HEK293 (cell line): ENCODE measurements at regions not wholly inside any gene's neighbourhood (a gene's known extent, or its start where the extent isn't known, plus 50 kb on each side); places are given as distances from the start of the nearest gene placed in this dataset.

Experiments
- CTCF ChIA-PET: fragments of 350-600 bp; formaldehyde crosslinking; extraction: SDS; loops from one replicate; lab custom pipeline; 2021; ENCODE audit warnings: antibody characterized with exemption; lab: Yijun Ruan, JAX
- POLR2A ChIA-PET: fragments of 300-600 bp; formaldehyde crosslinking; extraction: SDS; loops from one replicate; lab custom pipeline; 2020; ENCODE audit warnings: antibody characterized with exemption, inconsistent platforms; lab: Yijun Ruan, JAX
- H3K27ac ChIP-seq: fragments of 200-500 bp; sonication (Bioruptor generic); 2 replicates; pipeline ENCODE4 v1.5.1; 2014; ENCODE audit warnings: low read depth, low read length, control low read depth, inconsistent platforms; ENCODE audit errors: extremely low read depth
- H3K36me3 ChIP-seq, 2 experiments: fragments of 200-500 bp in 1 of 2; sonication (Bioruptor generic) in 1 of 2; 1 replicate in 1 of 2; 2 replicates in 1 of 2; pipeline ENCODE4 v1.5.1; 2014 to 2017; ENCODE audit warnings: inconsistent platforms in 2 of 2, low read length in 2 of 2; ENCODE audit not compliant: control insufficient read depth in 2 of 2, insufficient read depth in 1 of 2
- H3K4me1 ChIP-seq: fragments of 200-500 bp; sonication (Bioruptor generic); 2 replicates; pipeline ENCODE4 v1.5.1; 2014; ENCODE audit warnings: mild to moderate bottlenecking, low read length, inconsistent platforms; ENCODE audit not compliant: control insufficient read depth, insufficient read depth
- H3K4me3 ChIP-seq: 2 replicates; pipeline ENCODE4 v1.5.1; 2011; ENCODE audit warnings: low read depth, mild to moderate bottlenecking, control low read depth, low read length, moderate library complexity
- H3K9me3 ChIP-seq: fragments of 200-500 bp; sonication (Bioruptor generic); 2 replicates; pipeline ENCODE4 v1.5.1; 2014; ENCODE audit warnings: low read depth, low read length, inconsistent platforms; ENCODE audit not compliant: control insufficient read depth, insufficient read depth
- GLIS1 ChIP-seq: fragments of 450-650 bp; formaldehyde crosslinking; IDR thresholded peaks from 2 replicates; pipeline ENCODE4 v1.5.1; 2016; ENCODE audit warnings: missing biosample characterization, missing genetic modification characterization
- HOXC10 ChIP-seq: sonication (generic); formaldehyde crosslinking; IDR thresholded peaks from 2 replicates; pipeline ENCODE4 v1.8.1; 2023; ENCODE audit warnings: mild to moderate bottlenecking, missing genetic modification reagents
- HOXD13 ChIP-seq: sonication (generic); formaldehyde crosslinking; IDR thresholded peaks from 2 replicates; pipeline ENCODE4 v1.8.0; 2022; ENCODE audit warnings: missing genetic modification reagents, borderline replicate concordance
- KLF10 ChIP-seq: fragments of 450-650 bp; IDR thresholded peaks from 2 replicates; pipeline ENCODE4 v1.5.1; 2018; ENCODE audit warnings: missing biosample characterization, mild to moderate bottlenecking, missing genetic modification characterization
- KLF7 ChIP-seq: fragments of 450-650 bp; formaldehyde crosslinking; IDR thresholded peaks from 2 replicates; pipeline ENCODE4 v1.5.1; 2016; ENCODE audit warnings: missing biosample characterization, missing genetic modification characterization, borderline replicate concordance
- KLF9 ChIP-seq: fragments of 450-650 bp; formaldehyde crosslinking; IDR thresholded peaks from 2 replicates; pipeline ENCODE4 v1.5.1; 2016; ENCODE audit warnings: missing biosample characterization, missing genetic modification characterization, low read depth
- OSR2 ChIP-seq: fragments of 450-650 bp; formaldehyde crosslinking; IDR thresholded peaks from 2 replicates; pipeline ENCODE4 v1.5.1; 2016; ENCODE audit warnings: missing biosample characterization, missing genetic modification characterization
- PRDM1 ChIP-seq: fragments of 450-650 bp; formaldehyde crosslinking; IDR thresholded peaks from 2 replicates; pipeline ENCODE4; 2016; ENCODE audit warnings: missing biosample characterization, missing genetic modification characterization
- ZNF155 ChIP-seq: fragments of 450-650 bp; formaldehyde crosslinking; IDR thresholded peaks from 2 replicates; pipeline ENCODE4 v1.5.1; 2016; ENCODE audit warnings: missing biosample characterization, missing genetic modification characterization
- ZNF221 ChIP-seq: fragments of 450-650 bp; formaldehyde crosslinking; IDR thresholded peaks from 2 replicates; pipeline ENCODE4 v1.5.1; 2017; ENCODE audit warnings: missing biosample characterization, missing genetic modification characterization, borderline replicate concordance
- ZNF341 ChIP-seq: fragments of 450-650 bp; formaldehyde crosslinking; IDR thresholded peaks from 2 replicates; pipeline ENCODE4; 2016; ENCODE audit warnings: low read depth, missing biosample characterization, missing genetic modification characterization
- ZNF473 ChIP-seq: fragments of 450-650 bp; formaldehyde crosslinking; IDR thresholded peaks from 2 replicates; pipeline ENCODE4 v1.5.1; 2017; ENCODE audit warnings: missing biosample characterization, missing genetic modification characterization
- ZNF514 ChIP-seq: fragments of 450-650 bp; formaldehyde crosslinking; IDR thresholded peaks from 2 replicates; pipeline ENCODE4 v1.5.1; 2016; ENCODE audit warnings: missing biosample characterization, missing genetic modification characterization
- ZNF610 ChIP-seq: fragments of 450-650 bp; formaldehyde crosslinking; IDR thresholded peaks from 2 replicates; pipeline ENCODE4 v1.5.1; 2016; ENCODE audit warnings: missing biosample characterization, missing genetic modification characterization, borderline replicate concordance
- ZNF624 ChIP-seq: fragments of 450-650 bp; formaldehyde crosslinking; IDR thresholded peaks from 2 replicates; pipeline ENCODE4 v1.5.1; 2017; ENCODE audit warnings: missing biosample characterization, missing genetic modification characterization
- ZNF76 ChIP-seq: fragments of 450-650 bp; formaldehyde crosslinking; IDR thresholded peaks from 2 replicates; pipeline ENCODE4; 2016; ENCODE audit warnings: low read depth, missing biosample characterization, missing genetic modification characterization, borderline replicate concordance
- ZSCAN23 ChIP-seq: fragments of 450-650 bp; formaldehyde crosslinking; IDR thresholded peaks from 2 replicates; pipeline ENCODE4 v1.5.1; 2016; ENCODE audit warnings: missing biosample characterization, missing genetic modification characterization
- TF ChIP-seq, protein P1 (sequence below): fragments of 450-650 bp; formaldehyde crosslinking; IDR thresholded peaks from 2 replicates; pipeline ENCODE4 v1.5.1; 2017; ENCODE audit warnings: missing biosample characterization, mild to moderate bottlenecking, missing genetic modification characterization, moderate library complexity
- TF ChIP-seq, protein P2 (sequence below): fragments of 450-650 bp; formaldehyde crosslinking; IDR thresholded peaks from 2 replicates; pipeline ENCODE4 v1.5.1; 2016; ENCODE audit warnings: missing biosample characterization, missing genetic modification characterization
- TF ChIP-seq, protein P3 (sequence below): fragments of 450-650 bp; formaldehyde crosslinking; IDR thresholded peaks from 2 replicates; pipeline ENCODE4 v1.5.1; 2016; ENCODE audit warnings: missing biosample characterization, missing genetic modification characterization
- TF ChIP-seq, protein P4 (sequence below): fragments of 450-650 bp; formaldehyde crosslinking; IDR thresholded peaks from 2 replicates; pipeline ENCODE4; 2016; ENCODE audit warnings: missing biosample characterization, missing genetic modification characterization
- TF ChIP-seq, protein P5 (sequence below): fragments of 450-650 bp; formaldehyde crosslinking; IDR thresholded peaks from 2 replicates; pipeline ENCODE4 v1.5.1; 2016; ENCODE audit warnings: missing biosample characterization, missing genetic modification characterization
- TF ChIP-seq, protein P6 (sequence below): fragments of 450-650 bp; formaldehyde crosslinking; IDR thresholded peaks from 2 replicates; pipeline ENCODE4 v1.5.1; 2017; ENCODE audit warnings: missing biosample characterization, missing genetic modification characterization
- TF ChIP-seq, protein P7 (sequence below): fragments of 450-650 bp; formaldehyde crosslinking; IDR thresholded peaks from 2 replicates; pipeline ENCODE4 v1.5.1; 2016; ENCODE audit warnings: missing biosample characterization, missing genetic modification characterization

DNA sequence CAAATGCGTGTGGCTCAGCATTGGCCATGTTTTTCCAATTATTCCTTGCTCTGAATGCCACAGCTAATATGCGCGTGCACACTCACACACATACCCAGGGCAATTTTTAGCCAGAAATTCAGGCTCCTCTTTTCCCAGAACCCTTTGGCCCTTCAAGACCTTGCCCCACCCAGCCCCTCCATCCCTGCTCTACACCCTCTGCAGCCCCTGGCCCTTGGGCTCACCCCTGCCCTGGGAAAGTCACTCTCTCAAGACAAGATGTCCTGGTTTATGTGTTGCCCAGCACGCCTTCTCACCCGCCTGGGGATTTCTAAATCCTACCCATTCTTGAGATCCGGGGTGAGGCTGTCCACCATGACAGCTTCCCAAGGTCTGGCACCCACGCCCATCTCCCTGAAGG lies 319.7 kb downstream of the CYP26B1 start (continued):
- TF ChIP-seq KLF10 (tag by site-specific recombination) (no peak), ZNF473 (no peak), ZNF624 (no peak)
- TF ChIP-seq, protein P1, sequence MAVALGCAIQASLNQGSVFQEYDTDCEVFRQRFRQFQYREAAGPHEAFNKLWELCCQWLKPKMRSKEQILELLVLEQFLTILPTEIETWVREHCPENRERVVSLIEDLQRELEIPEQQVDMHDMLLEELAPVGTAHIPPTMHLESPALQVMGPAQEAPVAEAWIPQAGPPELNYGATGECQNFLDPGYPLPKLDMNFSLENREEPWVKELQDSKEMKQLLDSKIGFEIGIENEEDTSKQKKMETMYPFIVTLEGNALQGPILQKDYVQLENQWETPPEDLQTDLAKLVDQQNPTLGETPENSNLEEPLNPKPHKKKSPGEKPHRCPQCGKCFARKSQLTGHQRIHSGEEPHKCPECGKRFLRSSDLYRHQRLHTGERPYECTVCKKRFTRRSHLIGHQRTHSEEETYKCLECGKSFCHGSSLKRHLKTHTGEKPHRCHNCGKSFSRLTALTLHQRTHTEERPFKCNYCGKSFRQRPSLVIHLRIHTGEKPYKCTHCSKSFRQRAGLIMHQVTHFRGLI (tag by site-specific recombination): no peak
- TF ChIP-seq, protein P2, sequence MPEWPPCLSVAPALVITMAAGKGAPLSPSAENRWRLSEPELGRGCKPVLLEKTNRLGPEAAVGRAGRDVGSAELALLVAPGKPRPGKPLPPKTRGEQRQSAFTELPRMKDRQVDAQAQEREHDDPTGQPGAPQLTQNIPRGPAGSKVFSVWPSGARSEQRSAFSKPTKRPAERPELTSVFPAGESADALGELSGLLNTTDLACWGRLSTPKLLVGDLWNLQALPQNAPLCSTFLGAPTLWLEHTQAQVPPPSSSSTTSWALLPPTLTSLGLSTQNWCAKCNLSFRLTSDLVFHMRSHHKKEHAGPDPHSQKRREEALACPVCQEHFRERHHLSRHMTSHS (tag by site-specific recombination): no peak

DNA sequence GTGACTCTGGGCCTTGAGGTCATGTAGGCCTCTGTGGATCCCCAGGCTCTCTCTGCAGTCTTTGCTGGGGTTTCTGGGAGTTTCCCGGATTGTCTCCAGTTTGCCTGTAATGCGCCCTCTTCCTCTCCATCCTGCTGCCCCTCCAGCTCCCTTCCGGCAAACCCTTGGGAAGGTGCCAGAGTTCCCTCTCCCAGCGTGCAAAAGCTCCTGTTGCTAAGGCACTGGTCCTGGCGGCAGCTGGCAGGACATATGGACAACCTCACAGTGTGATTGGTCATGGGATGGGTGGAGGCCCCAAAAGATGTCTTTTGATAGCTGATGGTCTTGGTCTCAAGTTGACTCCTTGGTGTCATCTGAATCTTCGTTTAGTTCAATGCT lies 320.1 kb downstream of the CYP26B1 start:
- no peak overlapping the region for H3K4me3 ChIP-seq
- POLR2A ChIA-PET: no interaction called here
- no peaks in the 10 kb centered on the region for H3K36me3 ChIP-seq
- CTCF ChIA-PET: no interaction called here
- TF ChIP-seq ZNF341 (tag by site-specific recombination) (no peak), ZSCAN23 (no peak), HOXC10 (CRISPR knock-in tag) (no peak), ZNF76 (tag by site-specific recombination) (no peak), KLF9 (tag by site-specific recombination) (no peak), ZNF221 (tag by site-specific recombination) (no peak), PRDM1 (tag by site-specific recombination) (no peak), OSR2 (tag by site-specific recombination) (no peak)
- TF ChIP-seq, protein P3, sequence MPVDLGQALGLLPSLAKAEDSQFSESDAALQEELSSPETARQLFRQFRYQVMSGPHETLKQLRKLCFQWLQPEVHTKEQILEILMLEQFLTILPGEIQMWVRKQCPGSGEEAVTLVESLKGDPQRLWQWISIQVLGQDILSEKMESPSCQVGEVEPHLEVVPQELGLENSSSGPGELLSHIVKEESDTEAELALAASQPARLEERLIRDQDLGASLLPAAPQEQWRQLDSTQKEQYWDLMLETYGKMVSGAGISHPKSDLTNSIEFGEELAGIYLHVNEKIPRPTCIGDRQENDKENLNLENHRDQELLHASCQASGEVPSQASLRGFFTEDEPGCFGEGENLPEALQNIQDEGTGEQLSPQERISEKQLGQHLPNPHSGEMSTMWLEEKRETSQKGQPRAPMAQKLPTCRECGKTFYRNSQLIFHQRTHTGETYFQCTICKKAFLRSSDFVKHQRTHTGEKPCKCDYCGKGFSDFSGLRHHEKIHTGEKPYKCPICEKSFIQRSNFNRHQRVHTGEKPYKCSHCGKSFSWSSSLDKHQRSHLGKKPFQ (tag by site-specific recombination): no peak
- TF ChIP-seq, protein P4, sequence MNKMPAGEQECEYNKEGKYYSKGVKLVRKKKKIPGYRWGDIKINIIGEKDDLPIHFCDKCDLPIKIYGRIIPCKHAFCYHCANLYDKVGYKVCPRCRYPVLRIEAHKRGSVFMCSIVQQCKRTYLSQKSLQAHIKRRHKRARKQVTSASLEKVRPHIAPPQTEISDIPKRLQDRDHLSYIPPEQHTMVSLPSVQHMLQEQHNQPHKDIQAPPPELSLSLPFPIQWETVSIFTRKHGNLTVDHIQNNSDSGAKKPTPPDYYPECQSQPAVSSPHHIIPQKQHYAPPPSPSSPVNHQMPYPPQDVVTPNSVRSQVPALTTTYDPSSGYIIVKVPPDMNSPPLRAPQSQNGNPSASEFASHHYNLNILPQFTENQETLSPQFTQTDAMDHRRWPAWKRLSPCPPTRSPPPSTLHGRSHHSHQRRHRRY (tag by site-specific recombination): no peak
- H3K4me1 ChIP-seq: no peaks in the 10 kb centered on the region
- H3K9me3 ChIP-seq: no peaks in the 10 kb centered on the region
- H3K27ac ChIP-seq: no peak overlapping the region

DNA sequence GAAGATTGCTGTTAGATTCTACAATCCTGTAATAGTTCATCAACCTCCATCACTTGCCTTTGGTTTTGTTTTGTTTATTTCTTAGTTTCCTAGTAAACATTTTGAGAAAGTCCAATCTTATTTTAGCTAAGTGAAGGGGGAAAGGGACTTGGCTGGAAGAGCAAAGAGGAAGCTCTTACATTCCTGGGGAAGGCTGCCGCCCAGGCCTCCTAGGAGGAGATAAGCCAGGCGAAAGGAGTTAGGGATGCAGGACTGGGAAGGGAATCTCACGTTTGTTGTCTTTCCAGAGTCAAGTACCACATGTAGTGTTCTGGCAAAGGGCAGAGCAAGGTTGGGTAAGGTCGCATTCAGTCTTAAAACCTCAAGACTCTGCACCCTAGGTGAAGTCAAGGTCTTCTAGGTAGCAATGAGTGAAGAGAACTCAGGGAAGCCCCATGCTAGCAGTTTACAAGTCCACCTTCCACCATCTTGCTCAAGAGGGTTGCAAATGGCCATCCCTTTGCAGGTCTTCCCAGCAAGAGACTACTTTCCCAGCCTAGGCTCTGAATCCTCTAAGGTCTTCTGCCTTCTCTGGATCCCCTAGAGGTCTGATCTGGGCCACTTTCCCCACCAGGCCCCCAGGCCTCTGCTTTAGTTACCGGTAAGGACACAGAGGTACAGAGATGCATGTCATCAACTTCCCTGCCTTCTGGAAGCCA lies 320.7 kb downstream of the CYP26B1 start:
- Histone ChIP-seq H3K27ac (no peak overlapping the region), H3K9me3 (no peaks in the 10 kb centered on the region), H3K4me1 (no peaks in the 10 kb centered on the region), H3K4me3 (no peak overlapping the region), H3K36me3 (no peaks in the 10 kb centered on the region)
- POLR2A ChIA-PET: no interaction called here
- CTCF ChIA-PET: interaction anchor here (1.2 kb wide), 1 partner anchor 26 kb away, joined by 4 read pairs; no protein-coding TSS in a partner anchor
- TF ChIP-seq GLIS1 (tag by site-specific recombination): no peak
- TF ChIP-seq ZNF514 (tag by site-specific recombination): no peak
- no peak for TF ChIP-seq ZNF155 (tag by site-specific recombination)
- no peak for TF ChIP-seq HOXD13 (CRISPR knock-in tag)
- TF ChIP-seq KLF7 (tag by site-specific recombination): no peak
- no peak for TF ChIP-seq ZNF610 (tag by site-specific recombination)
- TF ChIP-seq, protein P5, sequence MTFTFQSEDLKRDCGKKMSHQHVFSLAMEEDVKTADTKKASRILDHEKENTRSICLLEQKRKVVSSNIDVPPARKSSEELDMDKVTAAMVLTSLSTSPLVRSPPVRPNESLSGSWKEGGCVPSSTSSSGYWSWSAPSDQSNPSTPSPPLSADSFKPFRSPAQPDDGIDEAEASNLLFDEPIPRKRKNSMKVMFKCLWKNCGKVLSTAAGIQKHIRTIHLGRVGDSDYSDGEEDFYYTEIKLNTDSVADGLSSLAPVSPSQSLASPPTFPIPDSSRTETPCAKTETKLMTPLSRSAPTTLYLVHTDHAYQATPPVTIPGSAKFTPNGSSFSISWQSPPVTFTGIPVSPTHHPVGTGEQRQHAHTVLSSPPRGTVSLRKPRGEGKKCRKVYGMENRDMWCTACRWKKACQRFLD (tag by site-specific recombination): no peak
- TF ChIP-seq, protein P6, sequence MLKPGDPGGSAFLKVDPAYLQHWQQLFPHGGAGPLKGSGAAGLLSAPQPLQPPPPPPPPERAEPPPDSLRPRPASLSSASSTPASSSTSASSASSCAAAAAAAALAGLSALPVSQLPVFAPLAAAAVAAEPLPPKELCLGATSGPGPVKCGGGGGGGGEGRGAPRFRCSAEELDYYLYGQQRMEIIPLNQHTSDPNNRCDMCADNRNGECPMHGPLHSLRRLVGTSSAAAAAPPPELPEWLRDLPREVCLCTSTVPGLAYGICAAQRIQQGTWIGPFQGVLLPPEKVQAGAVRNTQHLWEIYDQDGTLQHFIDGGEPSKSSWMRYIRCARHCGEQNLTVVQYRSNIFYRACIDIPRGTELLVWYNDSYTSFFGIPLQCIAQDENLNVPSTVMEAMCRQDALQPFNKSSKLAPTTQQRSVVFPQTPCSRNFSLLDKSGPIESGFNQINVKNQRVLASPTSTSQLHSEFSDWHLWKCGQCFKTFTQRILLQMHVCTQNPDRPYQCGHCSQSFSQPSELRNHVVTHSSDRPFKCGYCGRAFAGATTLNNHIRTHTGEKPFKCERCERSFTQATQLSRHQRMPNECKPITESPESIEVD (tag by site-specific recombination): no peak
- TF ChIP-seq, protein P7, sequence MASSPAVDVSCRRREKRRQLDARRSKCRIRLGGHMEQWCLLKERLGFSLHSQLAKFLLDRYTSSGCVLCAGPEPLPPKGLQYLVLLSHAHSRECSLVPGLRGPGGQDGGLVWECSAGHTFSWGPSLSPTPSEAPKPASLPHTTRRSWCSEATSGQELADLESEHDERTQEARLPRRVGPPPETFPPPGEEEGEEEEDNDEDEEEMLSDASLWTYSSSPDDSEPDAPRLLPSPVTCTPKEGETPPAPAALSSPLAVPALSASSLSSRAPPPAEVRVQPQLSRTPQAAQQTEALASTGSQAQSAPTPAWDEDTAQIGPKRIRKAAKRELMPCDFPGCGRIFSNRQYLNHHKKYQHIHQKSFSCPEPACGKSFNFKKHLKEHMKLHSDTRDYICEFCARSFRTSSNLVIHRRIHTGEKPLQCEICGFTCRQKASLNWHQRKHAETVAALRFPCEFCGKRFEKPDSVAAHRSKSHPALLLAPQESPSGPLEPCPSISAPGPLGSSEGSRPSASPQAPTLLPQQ (tag by site-specific recombination): no peak
